Keratinocyte (primary cell): ENCODE measurements at regions not wholly inside any gene's neighbourhood (a gene's known extent, or its start where the extent isn't known, plus 50 kb on each side); places are given as distances from the start of the nearest gene placed in this dataset.

ENCODE experiments used
- DNase-seq: peaks from one replicate; pipeline ENCODE4 v3.0.0-alpha.2; 2011; ENCODE audit warnings: low read depth, missing footprints, low spot score
- FAIRE-seq: peaks from 2 replicates; lab custom pipeline; 2011; peaks lifted over from hg19 to GRCh38; lab: Jason Lieb, UNC
- H2AFZ ChIP-seq: 2 replicates; pipeline ENCODE4 v1.6.0; 2012; ENCODE audit warnings: low read length, control low read depth, inconsistent platforms; ENCODE audit not compliant: control insufficient read depth
- H3K27ac ChIP-seq: 2 replicates; pipeline ENCODE4 v1.5.1; 2011; ENCODE audit warnings: low read length; ENCODE audit not compliant: control insufficient read depth, insufficient read depth
- H3K27me3 ChIP-seq: 3 replicates; pipeline ENCODE4 v1.6.0; 2011; ENCODE audit warnings: low read length; ENCODE audit not compliant: control insufficient read depth, insufficient read depth; ENCODE audit errors: extremely low read depth
- H3K36me3 ChIP-seq, 2 experiments: 2 replicates in 1 of 2; 3 replicates in 1 of 2; pipeline ENCODE4 v1.5.1; 2011; ENCODE audit warnings: low read length in 2 of 2, mild to moderate bottlenecking in 1 of 2; ENCODE audit not compliant: control insufficient read depth in 2 of 2, insufficient read depth in 2 of 2; ENCODE audit errors: extremely low read depth in 1 of 2
- H3K4me1 ChIP-seq: 3 replicates; pipeline ENCODE4 v1.5.1; 2011; ENCODE audit warnings: low read length; ENCODE audit not compliant: control insufficient read depth, insufficient read depth; ENCODE audit errors: extremely low read depth
- H3K4me2 ChIP-seq: 3 replicates; pipeline ENCODE4 v1.6.0; 2011; ENCODE audit warnings: low read depth, low read length; ENCODE audit not compliant: control insufficient read depth, insufficient read depth; ENCODE audit errors: extremely low read depth
- H3K4me3 ChIP-seq, 3 experiments: fragments of 200-600 bp in 1 of 3; sonication (generic) in 1 of 3; 2 replicates in 2 of 3; 3 replicates in 1 of 3; pipeline ENCODE4 v1.5.1; 2011 to 2016; ENCODE audit warnings: low read length in 3 of 3, mild to moderate bottlenecking in 3 of 3, control low read depth in 2 of 3, inconsistent platforms in 1 of 3, low read depth in 1 of 3, mixed read lengths in 1 of 3, mixed run types in 1 of 3, moderate library complexity in 1 of 3; ENCODE audit not compliant: control insufficient read depth in 2 of 3, insufficient read depth in 2 of 3; ENCODE audit errors: extremely low read depth in 1 of 3
- H3K79me2 ChIP-seq: 2 replicates; pipeline ENCODE4 v1.6.0; 2012; ENCODE audit warnings: low read length; ENCODE audit not compliant: control insufficient read depth, insufficient read depth
- H3K9ac ChIP-seq: 3 replicates; pipeline ENCODE4 v1.6.0; 2011; ENCODE audit warnings: low read length; ENCODE audit not compliant: control insufficient read depth, insufficient read depth; ENCODE audit errors: extremely low read depth
- H3K9me1 ChIP-seq: 3 replicates; pipeline ENCODE4 v1.6.0; 2011; ENCODE audit warnings: low read length; ENCODE audit not compliant: control insufficient read depth, insufficient read depth; ENCODE audit errors: extremely low read depth
- H3K9me3 ChIP-seq: 2 replicates; pipeline ENCODE4 v1.5.1; 2012; ENCODE audit warnings: low read depth, low read length; ENCODE audit not compliant: control insufficient read depth
- H4K20me1 ChIP-seq: 3 replicates; pipeline ENCODE4 v1.6.0; 2011; ENCODE audit warnings: low read length; ENCODE audit not compliant: control insufficient read depth, insufficient read depth; ENCODE audit errors: extremely low read depth
- EZH2 ChIP-seq: IDR thresholded peaks from one replicate; pipeline ENCODE4 v1.6.1; 2012; ENCODE audit warnings: inconsistent platforms, mild to moderate bottlenecking, low read length, moderate library complexity
- dilution Hi-C: fragments of 300-500 bp; cut with MboI; formaldehyde crosslinking; loops from one replicate; pipeline ENCODE4 v1.7.0; 2020; ENCODE audit warnings: low sequenced_read_pairs; ENCODE audit not compliant: extremely low pct_ligation_motif_present
- TF ChIP-seq, protein P1 (sequence below), 3 experiments: IDR thresholded peaks in 1 of 3; conservative IDR thresholded peaks in 1 of 3; optimal IDR thresholded peaks in 1 of 3; 2 replicates in 2 of 3; 3 replicates in 1 of 3; pipeline versions ENCODE3 to v1.5.1; 2011; ENCODE audit warnings: low read length in 3 of 3, mild to moderate bottlenecking in 3 of 3, moderate library complexity in 2 of 3, control low read depth in 1 of 3, inconsistent platforms in 1 of 3; ENCODE audit not compliant: insufficient read depth in 2 of 3; ENCODE audit errors: extremely low read depth in 1 of 3

DNA sequence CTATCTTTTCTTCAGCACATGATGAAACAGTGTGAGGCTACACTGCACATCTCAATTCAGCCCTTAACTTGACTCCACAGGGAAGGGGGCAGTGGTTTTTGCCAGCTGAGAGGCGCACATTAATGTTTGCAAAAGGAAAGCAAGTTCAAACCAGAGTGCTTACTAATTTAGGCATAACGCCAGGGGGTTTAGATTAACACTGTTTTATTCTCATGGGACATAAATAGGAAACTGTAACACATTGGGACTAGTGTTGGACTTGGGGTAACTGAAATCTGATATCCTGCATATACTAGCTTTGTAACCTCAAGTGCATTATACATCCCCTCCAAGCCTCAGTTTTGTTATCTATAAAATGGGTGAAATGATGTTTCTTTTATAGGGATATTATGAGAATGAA is 821.2 kb upstream of the ID2 start:
- H3K4me1 ChIP-seq, result peaks cover 19% of the 10 kb centered on the region
- H3K79me2 ChIP-seq, result no peaks in the 10 kb centered on the region
- no peak for DNase-seq
- H3K9ac ChIP-seq, result no peak overlapping the region
- H3K4me2 ChIP-seq, result no peak overlapping the region
- TF ChIP-seq EZH2, result no peak
- TF ChIP-seq, protein P1, sequence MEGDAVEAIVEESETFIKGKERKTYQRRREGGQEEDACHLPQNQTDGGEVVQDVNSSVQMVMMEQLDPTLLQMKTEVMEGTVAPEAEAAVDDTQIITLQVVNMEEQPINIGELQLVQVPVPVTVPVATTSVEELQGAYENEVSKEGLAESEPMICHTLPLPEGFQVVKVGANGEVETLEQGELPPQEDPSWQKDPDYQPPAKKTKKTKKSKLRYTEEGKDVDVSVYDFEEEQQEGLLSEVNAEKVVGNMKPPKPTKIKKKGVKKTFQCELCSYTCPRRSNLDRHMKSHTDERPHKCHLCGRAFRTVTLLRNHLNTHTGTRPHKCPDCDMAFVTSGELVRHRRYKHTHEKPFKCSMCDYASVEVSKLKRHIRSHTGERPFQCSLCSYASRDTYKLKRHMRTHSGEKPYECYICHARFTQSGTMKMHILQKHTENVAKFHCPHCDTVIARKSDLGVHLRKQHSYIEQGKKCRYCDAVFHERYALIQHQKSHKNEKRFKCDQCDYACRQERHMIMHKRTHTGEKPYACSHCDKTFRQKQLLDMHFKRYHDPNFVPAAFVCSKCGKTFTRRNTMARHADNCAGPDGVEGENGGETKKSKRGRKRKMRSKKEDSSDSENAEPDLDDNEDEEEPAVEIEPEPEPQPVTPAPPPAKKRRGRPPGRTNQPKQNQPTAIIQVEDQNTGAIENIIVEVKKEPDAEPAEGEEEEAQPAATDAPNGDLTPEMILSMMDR (optimal IDR thresholded peaks at IDR 0.05 in 1 of 3, IDR thresholded peaks at IDR 0.05 in 1 of 3, conservative IDR thresholded peaks at IDR 0.05 in 1 of 3; ENCODE audit: extremely low read depth in 1 of 3, insufficient read depth in 2 of 3, low read length in 3 of 3), result no peak
- H3K4me3 ChIP-seq, result no peak overlapping the region
- H3K9me3 ChIP-seq, result no peaks in the 10 kb centered on the region
- dilution Hi-C loops, result no loop called here
- H3K27ac ChIP-seq, result no peak overlapping the region
- H3K36me3 ChIP-seq, result no peaks in the 10 kb centered on the region
- no peaks in the 10 kb centered on the region for H4K20me1 ChIP-seq
- no peaks in the 10 kb centered on the region for H3K9me1 ChIP-seq
- no peak for FAIRE-seq
- H2AFZ ChIP-seq, result no peak overlapping the region
- H3K27me3 ChIP-seq, result no peaks in the 10 kb centered on the region

DNA sequence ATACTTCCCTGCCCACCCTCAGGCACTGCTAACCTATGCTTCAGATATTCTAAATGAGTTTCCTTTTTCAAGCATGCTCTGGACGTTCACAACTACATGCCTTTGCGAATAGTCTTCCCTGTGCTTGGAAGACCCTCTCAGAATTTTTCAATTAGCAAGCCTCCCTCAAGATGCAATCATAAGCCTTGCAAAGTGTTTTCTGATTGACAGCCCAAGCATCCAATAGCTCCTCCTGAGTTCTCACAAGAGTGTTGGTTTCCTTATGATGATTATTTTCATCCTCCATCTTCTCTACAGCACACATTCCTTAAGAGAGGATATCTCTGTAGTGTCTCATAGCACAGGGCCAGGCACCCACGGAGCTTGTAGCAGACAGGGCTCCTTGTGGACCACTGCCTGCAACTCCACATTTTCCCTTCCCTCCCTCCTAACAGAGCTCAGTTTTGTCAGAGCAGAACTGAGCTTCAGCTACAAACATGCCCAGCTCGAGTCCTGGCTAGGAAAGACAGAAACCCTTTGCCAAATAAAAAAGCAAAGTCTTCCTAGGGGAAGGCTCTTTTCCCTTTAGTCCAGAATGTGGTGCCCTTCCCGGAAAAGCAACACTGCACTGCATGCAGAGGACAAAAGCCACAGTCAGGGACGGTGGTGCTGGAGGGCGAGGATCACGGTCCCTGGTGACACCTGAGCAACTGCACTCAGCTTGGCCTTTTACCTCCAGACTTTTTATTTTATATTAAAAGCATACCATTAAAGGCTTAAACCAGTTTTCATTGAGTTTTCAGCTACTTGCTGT is 819.8 kb upstream of the ID2 start:
- Histone ChIP-seq H3K27me3 (no peaks in the 10 kb centered on the region), H3K36me3 (no peaks in the 10 kb centered on the region), H3K4me1 (peaks cover 19% of the 10 kb centered on the region), H3K9me1 (no peaks in the 10 kb centered on the region), H3K27ac (no peak overlapping the region), H4K20me1 (no peaks in the 10 kb centered on the region), H2AFZ (no peak overlapping the region), H3K79me2 (no peaks in the 10 kb centered on the region), H3K4me2 (no peak overlapping the region), H3K4me3 (no peak overlapping the region), H3K9ac (no peak overlapping the region), H3K9me3 (no peaks in the 10 kb centered on the region)
- DNase-seq (no peak), FAIRE-seq (no peak)
- TF ChIP-seq, protein P1 (optimal IDR thresholded peaks at IDR 0.05 in 1 of 3, IDR thresholded peaks at IDR 0.05 in 1 of 3, conservative IDR thresholded peaks at IDR 0.05 in 1 of 3; ENCODE audit: extremely low read depth in 1 of 3, insufficient read depth in 2 of 3, low read length in 3 of 3), result no peak
- TF ChIP-seq EZH2, result no peak
- dilution Hi-C loops, result no loop called here
